ENCODE measurements at regions not wholly inside any gene's neighbourhood (a gene's known extent, or its start where the extent isn't known, plus 50 kb on each side); places are given as distances from the start of the nearest gene placed in this dataset.
A peak's percentile ranks its signal among the peaks of the same experiment; 100 is the strongest.

- TF ChIP-seq CTCF (conservative IDR thresholded peaks at IDR 0.05; ENCODE audit: low read depth, low read length) = peak; percentile 29; the same call in 1 of the 2 replicates
- TF ChIP-seq EZH2 (IDR thresholded peaks at IDR 0.05; ENCODE audit: borderline replicate concordance, low read depth, low read length, poor library complexity, severe bottlenecking) = no peak
These were observed 1742.3 kb upstream of the NUDT12 start for GRCh38 chr5:105304859-105305258.

Measured in A673 (cell line).